Neural progenitor cell (in vitro differentiated cells): ENCODE measurements at regions not wholly inside any gene's neighbourhood (a gene's known extent, or its start where the extent isn't known, plus 50 kb on each side); places are given as distances from the start of the nearest gene placed in this dataset.

Experiments
- CTCF ChIP-seq: fragments of 200-600 bp; sonication (generic); IDR thresholded peaks from 2 replicates; pipeline ENCODE4 v1.5.1; 2017; ENCODE audit warnings: antibody characterized with exemption, mild to moderate bottlenecking
- EZH2 ChIP-seq: fragments of 200-600 bp; sonication (generic); IDR thresholded peaks from 2 replicates; pipeline ENCODE4 v1.6.1; 2017; ENCODE audit warnings: antibody characterized with exemption, mild to moderate bottlenecking, moderate library complexity

- no peak for TF ChIP-seq CTCF
- no peak for TF ChIP-seq EZH2
Measured at GRCh38 chr6:2556761-2557160, 194.0 kb downstream of the MYLK4 start.
